OCI-LY3 (cell line): ENCODE measurements at regions not wholly inside any gene's neighbourhood (a gene's known extent, or its start where the extent isn't known, plus 50 kb on each side); places are given as distances from the start of the nearest gene placed in this dataset.

Source experiments
- EZH2phosphoT487 ChIP-seq: fragments of 200-600 bp; shearing (Covaris generic); IDR thresholded peaks from 2 replicates; pipeline ENCODE4 v1.6.1; 2018; ENCODE audit warnings: antibody characterized with exemption, mixed run types, low read depth
- TF ChIP-seq, protein P1 (sequence below): fragments of 200-600, 300-600 bp; sonication (generic); IDR thresholded peaks from 2 replicates; pipeline ENCODE4 v1.5.1; 2014; ENCODE audit warnings: antibody characterized with exemption, low read length, low read depth

DNA sequence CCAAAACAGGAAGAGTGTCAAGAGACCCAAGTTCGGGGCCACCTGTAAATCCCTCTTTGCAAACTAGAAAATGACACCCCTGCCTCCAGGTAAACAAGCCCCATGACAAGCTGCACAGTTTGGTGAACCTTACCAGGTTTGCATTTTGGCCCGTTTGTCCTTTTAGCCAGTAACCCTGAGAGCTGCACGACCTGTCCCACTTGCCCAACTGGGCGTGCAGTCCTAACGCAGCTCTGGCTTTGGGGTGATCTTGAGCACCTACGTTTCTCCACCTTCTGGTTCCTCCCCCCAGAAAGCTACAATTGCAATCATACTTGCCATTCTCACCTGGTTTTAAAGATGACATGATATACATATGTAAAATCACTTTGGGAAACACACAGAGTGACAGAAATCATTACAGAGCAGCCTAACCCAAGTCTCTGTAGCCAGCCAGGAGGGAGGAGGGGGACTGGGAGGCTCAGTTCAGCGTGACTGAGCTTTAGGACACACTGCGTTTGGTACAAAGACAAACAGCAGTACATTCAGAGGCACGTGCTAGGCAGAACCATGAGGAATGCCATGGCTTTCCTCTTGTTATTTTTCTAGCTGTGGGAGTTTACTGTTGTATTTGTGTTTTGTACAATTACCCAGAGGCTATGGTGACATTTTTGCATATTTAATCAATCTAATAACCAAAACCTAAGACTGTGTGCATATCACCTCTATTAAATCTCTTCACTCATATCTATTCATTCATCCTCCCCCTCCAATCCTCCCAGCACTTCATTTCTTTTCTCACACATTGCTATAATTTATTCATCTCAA lies 304.0 kb downstream of the IRS1 start:
- TF ChIP-seq, protein P1, sequence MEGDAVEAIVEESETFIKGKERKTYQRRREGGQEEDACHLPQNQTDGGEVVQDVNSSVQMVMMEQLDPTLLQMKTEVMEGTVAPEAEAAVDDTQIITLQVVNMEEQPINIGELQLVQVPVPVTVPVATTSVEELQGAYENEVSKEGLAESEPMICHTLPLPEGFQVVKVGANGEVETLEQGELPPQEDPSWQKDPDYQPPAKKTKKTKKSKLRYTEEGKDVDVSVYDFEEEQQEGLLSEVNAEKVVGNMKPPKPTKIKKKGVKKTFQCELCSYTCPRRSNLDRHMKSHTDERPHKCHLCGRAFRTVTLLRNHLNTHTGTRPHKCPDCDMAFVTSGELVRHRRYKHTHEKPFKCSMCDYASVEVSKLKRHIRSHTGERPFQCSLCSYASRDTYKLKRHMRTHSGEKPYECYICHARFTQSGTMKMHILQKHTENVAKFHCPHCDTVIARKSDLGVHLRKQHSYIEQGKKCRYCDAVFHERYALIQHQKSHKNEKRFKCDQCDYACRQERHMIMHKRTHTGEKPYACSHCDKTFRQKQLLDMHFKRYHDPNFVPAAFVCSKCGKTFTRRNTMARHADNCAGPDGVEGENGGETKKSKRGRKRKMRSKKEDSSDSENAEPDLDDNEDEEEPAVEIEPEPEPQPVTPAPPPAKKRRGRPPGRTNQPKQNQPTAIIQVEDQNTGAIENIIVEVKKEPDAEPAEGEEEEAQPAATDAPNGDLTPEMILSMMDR = no peak
- no peak for TF ChIP-seq EZH2phosphoT487
